Keratinocyte (primary cell): ENCODE measurements at regions not wholly inside any gene's neighbourhood (a gene's known extent, or its start where the extent isn't known, plus 50 kb on each side); places are given as distances from the start of the nearest gene placed in this dataset.

Source experiments
- CTCF ChIP-seq, 3 experiments: IDR thresholded peaks in 1 of 3; conservative IDR thresholded peaks in 1 of 3; optimal IDR thresholded peaks in 1 of 3; 2 replicates in 2 of 3; 3 replicates in 1 of 3; pipeline versions ENCODE3 to v1.5.1; 2011; ENCODE audit warnings: low read length in 3 of 3, mild to moderate bottlenecking in 3 of 3, moderate library complexity in 2 of 3, control low read depth in 1 of 3, inconsistent platforms in 1 of 3; ENCODE audit not compliant: insufficient read depth in 2 of 3; ENCODE audit errors: extremely low read depth in 1 of 3
- EZH2 ChIP-seq: IDR thresholded peaks from one replicate; pipeline ENCODE4 v1.6.1; 2012; ENCODE audit warnings: inconsistent platforms, mild to moderate bottlenecking, low read length, moderate library complexity

GRCh38 chr6:165941249-165941775 is 226.3 kb downstream of the TBXT start:
- TF ChIP-seq CTCF (optimal IDR thresholded peaks at IDR 0.05 in 1 of 3, IDR thresholded peaks at IDR 0.05 in 1 of 3, conservative IDR thresholded peaks at IDR 0.05 in 1 of 3; ENCODE audit: extremely low read depth in 1 of 3, insufficient read depth in 2 of 3, low read length in 3 of 3): no peak
- no peak for TF ChIP-seq EZH2
